ENCODE measurements at regions not wholly inside any gene's neighbourhood (a gene's known extent, or its start where the extent isn't known, plus 50 kb on each side); places are given as distances from the start of the nearest gene placed in this dataset.
"Not testable (repeated sequence)": the region's sequence is repeated elsewhere in the genome, so short reads cannot be mapped to it uniquely, and the experiment has no call there.

GRCh38 chr6:4351520-4352321 is 216.3 kb upstream of the ECI2 start:
- no peak for DNase-seq (ENCODE audit: low read depth)

GRCh38 chr6:4350567-4351519 is 215.5 kb upstream of the ECI2 start:
- DNase-seq (ENCODE audit: low read depth): no peak

- no peak for DNase-seq (ENCODE audit: low read depth)
Measured at GRCh38 chr6:4349931-4350330, 214.6 kb upstream of the ECI2 start.

- no peak for DNase-seq (ENCODE audit: low read depth)
Measured at GRCh38 chr6:4349323-4349722, 213.9 kb upstream of the ECI2 start.

GRCh38 chr6:4348462-4349112 is 213.2 kb upstream of the ECI2 start:
- no peak for DNase-seq (ENCODE audit: low read depth)

- no peak for DNase-seq (ENCODE audit: low read depth)
Measured at GRCh38 chr6:4347877-4348276, 212.5 kb upstream of the ECI2 start.

- DNase-seq (ENCODE audit: low read depth): no peak
Measured at GRCh38 chr6:4346659-4347333, 211.4 kb upstream of the ECI2 start.

- no peak for DNase-seq (ENCODE audit: low read depth)
Measured at GRCh38 chr6:4345543-4345942, 210.2 kb upstream of the ECI2 start.

- no peak for DNase-seq (ENCODE audit: low read depth)
Measured at GRCh38 chr6:4344317-4344899, 209.0 kb upstream of the ECI2 start.

GRCh38 chr6:4342407-4343137 is 207.2 kb upstream of the ECI2 start:
- DNase-seq (ENCODE audit: low read depth): no peak

- no peak for DNase-seq (ENCODE audit: low read depth)
Measured at GRCh38 chr6:4341078-4341797, 205.9 kb upstream of the ECI2 start.

- DNase-seq (ENCODE audit: low read depth): no peak
Measured at GRCh38 chr6:4340544-4340943, 205.2 kb upstream of the ECI2 start.

- no peak for DNase-seq (ENCODE audit: low read depth)
Measured at GRCh38 chr6:4338884-4339283, 203.5 kb upstream of the ECI2 start.

GRCh38 chr6:4336778-4337442 is 201.5 kb upstream of the ECI2 start:
- DNase-seq (ENCODE audit: low read depth): no peak

- DNase-seq (ENCODE audit: low read depth): no peak
Measured at GRCh38 chr6:4336084-4336483, 200.7 kb upstream of the ECI2 start.

GRCh38 chr6:4334158-4334740 is 198.9 kb upstream of the ECI2 start:
- DNase-seq (ENCODE audit: low read depth): not testable (repeated sequence)

GRCh38 chr6:4327841-4328240 is 192.5 kb upstream of the ECI2 start:
- no peak for DNase-seq (ENCODE audit: low read depth)

- DNase-seq (ENCODE audit: low read depth): no peak
Measured at GRCh38 chr6:4324746-4325145, 189.4 kb upstream of the ECI2 start.

- no peak for DNase-seq (ENCODE audit: low read depth)
Measured at GRCh38 chr6:4323322-4323721, 187.9 kb upstream of the ECI2 start.

All from activated T-helper 9 cell treated with anti-CD3 and anti-CD28 coated beads, Interleukin-2, amount 50 U/mL, for 16 hours (primary cell).